Progenitor cell of endocrine pancreas (in vitro differentiated cells): ENCODE measurements at regions not wholly inside any gene's neighbourhood (a gene's known extent, or its start where the extent isn't known, plus 50 kb on each side); places are given as distances from the start of the nearest gene placed in this dataset.

ENCODE experiments used
- DNase-seq: peaks from one replicate; pipeline ENCODE4 v3.0.0; 2021; ENCODE audit warnings: low spot score; ENCODE audit not compliant: unreplicated experiment
- H3K27ac Mint-ChIP-seq: 2 replicates; pipeline ENCODE4 v1.8.0; 2021; ENCODE audit warnings: mild to moderate bottlenecking, moderate library complexity, mixed read lengths
- H3K27me3 Mint-ChIP-seq: 2 replicates; pipeline ENCODE4 v1.8.0; 2021; ENCODE audit warnings: mixed read lengths
- H3K36me3 Mint-ChIP-seq: 2 replicates; pipeline ENCODE4 v1.8.0; 2022; ENCODE audit warnings: mixed read lengths; ENCODE audit not compliant: insufficient read depth
- H3K4me1 Mint-ChIP-seq: 2 replicates; pipeline ENCODE4 v1.8.0; 2021; ENCODE audit warnings: low read depth, mixed read lengths
- H3K4me3 Mint-ChIP-seq: 2 replicates; pipeline ENCODE4 v1.8.0; 2021; ENCODE audit warnings: low read depth, mild to moderate bottlenecking, moderate library complexity, mixed read lengths
- H3K9me3 Mint-ChIP-seq: 2 replicates; pipeline ENCODE4 v1.8.0; 2021; ENCODE audit warnings: low read depth, mixed read lengths
- TF ChIP-seq, protein P1 (sequence below): fragments of 200-600 bp; sonication (generic); IDR thresholded peaks from one replicate; pipeline ENCODE4 v1.5.0; 2021; ENCODE audit warnings: antibody characterized with exemption, mild to moderate bottlenecking; ENCODE audit not compliant: unreplicated experiment

DNA sequence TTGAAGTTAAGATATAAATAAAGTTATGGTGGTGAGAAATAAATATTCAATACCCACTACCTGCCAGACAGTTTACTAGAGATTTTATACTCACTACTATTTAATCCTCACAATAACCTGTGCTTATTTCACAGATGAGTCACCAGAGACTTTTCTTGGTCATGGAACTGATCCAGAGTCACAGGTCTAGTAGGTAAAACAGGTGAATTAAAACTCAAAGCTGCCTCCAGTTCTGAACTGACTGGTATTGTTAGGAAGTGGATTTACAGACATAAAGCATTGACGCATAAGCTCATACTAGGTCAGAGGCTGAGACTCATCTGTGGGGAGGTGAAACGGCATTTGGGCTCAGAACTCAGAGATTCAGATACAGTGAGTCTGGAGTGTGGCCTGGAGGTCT, 1009.9 kb downstream of the AGBL1 start:
- TF ChIP-seq, protein P1, sequence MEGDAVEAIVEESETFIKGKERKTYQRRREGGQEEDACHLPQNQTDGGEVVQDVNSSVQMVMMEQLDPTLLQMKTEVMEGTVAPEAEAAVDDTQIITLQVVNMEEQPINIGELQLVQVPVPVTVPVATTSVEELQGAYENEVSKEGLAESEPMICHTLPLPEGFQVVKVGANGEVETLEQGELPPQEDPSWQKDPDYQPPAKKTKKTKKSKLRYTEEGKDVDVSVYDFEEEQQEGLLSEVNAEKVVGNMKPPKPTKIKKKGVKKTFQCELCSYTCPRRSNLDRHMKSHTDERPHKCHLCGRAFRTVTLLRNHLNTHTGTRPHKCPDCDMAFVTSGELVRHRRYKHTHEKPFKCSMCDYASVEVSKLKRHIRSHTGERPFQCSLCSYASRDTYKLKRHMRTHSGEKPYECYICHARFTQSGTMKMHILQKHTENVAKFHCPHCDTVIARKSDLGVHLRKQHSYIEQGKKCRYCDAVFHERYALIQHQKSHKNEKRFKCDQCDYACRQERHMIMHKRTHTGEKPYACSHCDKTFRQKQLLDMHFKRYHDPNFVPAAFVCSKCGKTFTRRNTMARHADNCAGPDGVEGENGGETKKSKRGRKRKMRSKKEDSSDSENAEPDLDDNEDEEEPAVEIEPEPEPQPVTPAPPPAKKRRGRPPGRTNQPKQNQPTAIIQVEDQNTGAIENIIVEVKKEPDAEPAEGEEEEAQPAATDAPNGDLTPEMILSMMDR, result no peak
- H3K27ac Mint-ChIP-seq, result no peak overlapping the region
- no peaks in the 10 kb centered on the region for H3K4me1 Mint-ChIP-seq

DNA sequence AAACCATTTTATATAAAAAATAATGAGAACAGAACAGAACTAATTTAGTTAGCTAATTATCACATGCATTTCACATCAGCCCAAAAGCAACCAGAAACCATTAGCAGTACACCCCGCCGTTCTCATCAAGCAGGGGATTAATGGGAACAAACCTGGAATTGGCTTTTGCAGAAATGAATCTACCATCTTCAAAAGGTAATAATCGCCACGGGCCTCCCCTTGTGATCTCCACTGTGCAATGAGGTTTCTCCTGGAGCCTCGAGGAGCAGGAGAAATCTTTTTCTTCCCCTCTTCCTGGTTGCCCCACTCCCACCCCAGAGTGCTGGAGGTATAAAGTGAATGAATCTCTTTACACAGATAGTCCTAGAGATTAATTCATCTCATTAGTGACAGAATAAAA, 1003.5 kb downstream of the AGBL1 start:
- DNase-seq, result no peak
- Mint-ChIP-seq H3K27me3 (no peaks in the 10 kb centered on the region), H3K4me3 (no peak overlapping the region), H3K27ac (no peak overlapping the region), H3K4me1 (no peaks in the 10 kb centered on the region), H3K9me3 (no peaks in the 10 kb centered on the region), H3K36me3 (no peaks in the 10 kb centered on the region)
- TF ChIP-seq, protein P1, result no peak

More for the DNA sequence above, 1009.9 kb downstream of the AGBL1 start:
- Mint-ChIP-seq H3K36me3 (no peaks in the 10 kb centered on the region), H3K27me3 (no peaks in the 10 kb centered on the region), H3K9me3 (no peaks in the 10 kb centered on the region), H3K4me3 (no peak overlapping the region)
- no peak for DNase-seq

DNA sequence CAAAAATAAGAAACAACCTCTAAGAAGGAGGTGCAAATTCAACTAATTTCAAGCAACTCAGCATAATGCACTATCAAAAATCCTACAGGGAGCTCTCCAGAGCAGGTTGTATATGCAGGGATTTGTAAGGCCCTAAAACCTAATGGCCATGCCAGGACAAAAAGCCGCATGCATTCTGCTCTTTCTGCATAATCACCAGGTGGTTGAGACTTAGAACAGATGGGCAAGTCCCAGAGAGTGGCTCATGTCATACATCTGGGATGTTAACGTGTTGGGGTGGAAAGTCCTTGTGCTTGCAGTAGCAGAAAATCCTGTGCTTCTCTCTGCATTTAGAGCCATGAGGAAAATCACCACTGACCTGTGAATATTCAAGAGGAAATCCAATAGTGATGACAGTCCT, 1002.9 kb downstream of the AGBL1 start:
- H3K9me3 Mint-ChIP-seq, result no peaks in the 10 kb centered on the region
- TF ChIP-seq, protein P1, result no peak
- no peaks in the 10 kb centered on the region for H3K36me3 Mint-ChIP-seq
- no peak overlapping the region for H3K27ac Mint-ChIP-seq
- no peaks in the 10 kb centered on the region for H3K27me3 Mint-ChIP-seq
- no peak for DNase-seq
- H3K4me3 Mint-ChIP-seq, result no peak overlapping the region
- no peaks in the 10 kb centered on the region for H3K4me1 Mint-ChIP-seq

DNA sequence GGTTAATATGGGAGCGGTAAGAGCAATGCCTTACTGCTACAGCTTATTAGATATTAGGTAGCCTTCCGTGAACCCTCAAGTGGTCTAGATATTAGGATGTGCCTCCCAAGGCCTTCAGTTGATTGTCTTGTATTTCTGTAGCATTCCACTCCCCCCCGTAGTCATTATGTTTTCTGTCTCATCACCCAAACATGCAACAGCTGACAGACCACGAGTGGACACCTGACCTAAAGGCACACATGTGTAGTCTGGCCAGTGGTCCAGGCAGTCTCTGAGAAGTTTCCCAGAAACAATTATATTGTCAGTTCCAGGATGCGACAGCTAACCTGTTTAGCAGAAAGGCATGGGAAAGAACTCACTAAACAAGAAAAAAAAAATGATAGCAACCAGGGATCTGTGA, 1000.9 kb downstream of the AGBL1 start:
- Mint-ChIP-seq H3K27ac (no peak overlapping the region), H3K36me3 (no peaks in the 10 kb centered on the region), H3K4me1 (no peaks in the 10 kb centered on the region), H3K9me3 (no peaks in the 10 kb centered on the region), H3K27me3 (no peaks in the 10 kb centered on the region), H3K4me3 (no peak overlapping the region)
- no peak for DNase-seq
- TF ChIP-seq, protein P1, result no peak
